Psoas muscle (tissue), 7 donors: ENCODE measurements at regions not wholly inside any gene's neighbourhood (a gene's known extent, or its start where the extent isn't known, plus 50 kb on each side); places are given as distances from the start of the nearest gene placed in this dataset.

Experiments used
- ATAC-seq, 4 donors: fragments of 200-7000 bp; cut with Tn5 transposase; one replicate each; pipeline ENCODE4 v1.9.1; 2020; ENCODE audit warnings: moderate library complexity in 3 of 4, mild to moderate bottlenecking in 2 of 4
- DNase-seq, 2 donors: peaks; one replicate each; pipeline ENCODE4 v3.0.0-alpha.2; 2020
- H3K27ac ChIP-seq: fragments of 200-600 bp; one replicate; pipeline ENCODE4 v1.8.0; 2022
- H3K27me3 ChIP-seq, 3 donors: fragments of 200-600 bp in 1 of 3; one replicate each; pipeline versions ENCODE4 v1.6.1 to v1.8.0; 2013 to 2022; ENCODE audit warnings: low read length in 2 of 3, mild to moderate bottlenecking in 2 of 3, moderate library complexity in 1 of 3; ENCODE audit not compliant: insufficient read depth in 3 of 3
- H3K36me3 ChIP-seq, 2 donors: fragments of 200-600 bp in 1 of 2; one replicate each; pipeline versions ENCODE4 v1.6.1 to v1.8.0; 2013 to 2022; ENCODE audit warnings: low read depth in 1 of 2, mild to moderate bottlenecking in 1 of 2, moderate library complexity in 1 of 2; ENCODE audit not compliant: insufficient read depth in 1 of 2
- H3K4me1 ChIP-seq: fragments of 200-600 bp; one replicate; pipeline ENCODE4 v1.8.0; 2022
- H3K4me3 ChIP-seq: fragments of 200-600 bp; one replicate; pipeline ENCODE4 v1.8.0; 2022; ENCODE audit warnings: mild to moderate bottlenecking
- H3K9me3 ChIP-seq: fragments of 200-600 bp; one replicate; pipeline ENCODE4 v1.8.0; 2022
- CTCF ChIP-seq: fragments of 200-600 bp; IDR thresholded peaks from one replicate; pipeline ENCODE4 v1.8.0; 2022; ENCODE audit warnings: antibody characterized with exemption
- WGBS, 3 donors: extraction: QIAGEN DNeasy Blood & Tissue Kit; methylation state at CpG; one replicate each; pipeline versions ENCODE4 v1.1.6 to v1.1.7; 2013; 5-methylcytosine and 5-hydroxymethylcytosine counted together
- intact Hi-C, 2 donors: fragments of 100-400 bp; cut with DNase I; formaldehyde crosslinking; loops; one replicate each; pipeline versions ENCODE4 v1.11.0 to v1.14.2; 2022
- donor health status: healthy with polysubstance abuse.
- donor health status: DM: no; HTN: no; CAD: no; lungs with moderate emphysema.
- donor health status: Bipolar disorder and iron deficiency.
- donor health status: healthy.
- donor health status: DM: yes; HTN: yes; CAD: no.
- donor health status: DM: no; HTN: no; CAD: no.
- donor health status: DM: yes; HTN: yes; CAD: no.

DNA sequence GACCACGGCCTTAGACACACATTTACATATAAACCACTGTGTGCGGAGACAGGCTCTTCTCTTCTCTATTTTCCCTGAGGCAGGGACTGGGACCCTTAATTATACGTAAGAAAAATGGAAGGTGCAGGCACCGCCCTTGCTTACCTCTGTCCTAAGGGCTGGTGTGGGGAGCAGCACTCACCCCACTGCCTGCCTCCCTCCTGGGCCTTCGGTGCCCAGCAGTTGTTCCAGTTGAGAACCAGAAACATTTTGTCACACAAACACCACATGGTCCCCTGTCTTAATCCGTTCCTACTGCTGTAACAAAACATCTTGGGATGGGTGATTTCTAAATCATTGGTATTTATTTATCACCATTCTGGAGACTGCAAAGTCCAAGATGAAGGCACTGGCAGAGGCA is 192.7 kb upstream of the DIO3 start:
- Histone ChIP-seq H3K36me3 (no peaks in the 10 kb centered on the region), H3K9me3 (no peaks in the 10 kb centered on the region), H3K4me3 (no peak overlapping the region), H3K27me3 (peaks cover 0 to 29% (median 3%) of the 10 kb centered on the region in 3 donors), H3K27ac (no peak overlapping the region), H3K4me1 (no peaks in the 10 kb centered on the region)
- TF ChIP-seq CTCF: no peak
- DNase-seq (no peak), ATAC-seq (no peak)
- intact Hi-C loops: no loop called here
- 66 to 81% (median 69%) methylated on average over 6 of the region's 6 CpGs for WGBS, 3 donors

GRCh38 chr14:101369194-101369915 is 191.9 kb upstream of the DIO3 start:
- intact Hi-C loops: no loop called here
- Histone ChIP-seq H3K27me3 (peaks cover 0 to 26% (median 0%) of the 10 kb centered on the region in 3 donors), H3K27ac (no peak overlapping the region), H3K36me3 (no peaks in the 10 kb centered on the region), H3K9me3 (no peaks in the 10 kb centered on the region), H3K4me1 (no peaks in the 10 kb centered on the region), H3K4me3 (no peak overlapping the region)
- ATAC-seq (peak in 1 of 4 donors; percentile 18), DNase-seq (peak in 1 of 2 donors; percentile 72)
- WGBS, 3 donors: 43 to 62% (median 52%) methylated on average over 17 of the region's 17 CpGs
- no peak for TF ChIP-seq CTCF

GRCh38 chr14:101369916-101370592 is 191.2 kb upstream of the DIO3 start:
- no peak for TF ChIP-seq CTCF
- intact Hi-C loops: no loop called here
- Histone ChIP-seq H3K36me3 (no peaks in the 10 kb centered on the region), H3K27me3 (peaks cover 0 to 19% (median 0%) of the 10 kb centered on the region in 3 donors), H3K4me1 (no peaks in the 10 kb centered on the region), H3K4me3 (no peak overlapping the region), H3K27ac (no peak overlapping the region), H3K9me3 (no peaks in the 10 kb centered on the region)
- ATAC-seq: no peak
- DNase-seq: no peak
- 85 to 92% (median 88%) methylated on average over 19 of the region's 19 CpGs for WGBS, 3 donors

GRCh38 chr14:101370593-101371569 is 190.4 kb upstream of the DIO3 start:
- ATAC-seq (no peak), DNase-seq (no peak)
- intact Hi-C loops: no loop called here
- H3K4me3 ChIP-seq: no peak overlapping the region
- H3K36me3 ChIP-seq: no peaks in the 10 kb centered on the region
- WGBS, 3 donors: 79 to 86% (median 81%) methylated on average over 14 of the region's 14 CpGs
- TF ChIP-seq CTCF: no peak
- H3K27ac ChIP-seq: no peak overlapping the region
- H3K9me3 ChIP-seq: no peaks in the 10 kb centered on the region
- peaks cover 0 to 16% (median 0%) of the 10 kb centered on the region in 3 donors for H3K27me3 ChIP-seq
- H3K4me1 ChIP-seq: no peaks in the 10 kb centered on the region
